Jurkat, Clone E6-1 (cell line): ENCODE measurements at regions not wholly inside any gene's neighbourhood (a gene's known extent, or its start where the extent isn't known, plus 50 kb on each side); places are given as distances from the start of the nearest gene placed in this dataset.
A peak's percentile ranks its signal among the peaks of the same experiment; 100 is the strongest.

Experiments
- DNase-seq: peaks from one replicate; pipeline ENCODE4 v3.0.0-alpha.2; 2011; ENCODE audit warnings: low read depth, low spot score
- H3K4me3 ChIP-seq: 2 replicates; pipeline ENCODE4 v1.5.1; 2011; ENCODE audit warnings: mild to moderate bottlenecking, low read length, control low read depth, moderate library complexity

- DNase-seq, result no peak
- no peak overlapping the region for H3K4me3 ChIP-seq
Observed at GRCh38 chr14:51145246-51145645, 50.3 kb upstream of the TRIM9 start.

- no peak for DNase-seq
- H3K4me3 ChIP-seq, result no peak overlapping the region
Observed at GRCh38 chr14:51147183-51147582, 52.3 kb upstream of the TRIM9 start.

GRCh38 chr14:51155326-51155725 is 60.4 kb upstream of the TRIM9 start:
- DNase-seq, result no peak
- H3K4me3 ChIP-seq, result no peak overlapping the region

GRCh38 chr14:51157012-51157411 is 62.1 kb upstream of the TRIM9 start:
- peak; percentile 10 for DNase-seq
- H3K4me3 ChIP-seq, result no peak overlapping the region

GRCh38 chr14:51160871-51161270 is 66.0 kb upstream of the TRIM9 start:
- DNase-seq, result no peak

GRCh38 chr14:51165415-51165814 is 70.5 kb upstream of the TRIM9 start:
- no peak overlapping the region for H3K4me3 ChIP-seq
- no peak for DNase-seq

More at GRCh38 chr14:51160871-51161270, 66.0 kb upstream of the TRIM9 start:
- no peak overlapping the region for H3K4me3 ChIP-seq

- no peak for DNase-seq
Observed at GRCh38 chr14:51167587-51168214, 72.3 kb upstream of the TMX1 start.

GRCh38 chr14:51168215-51168613 is 71.8 kb upstream of the TMX1 start:
- H3K4me3 ChIP-seq, result no peak overlapping the region
- no peak for DNase-seq

More at GRCh38 chr14:51167587-51168214, 72.3 kb upstream of the TMX1 start:
- no peak overlapping the region for H3K4me3 ChIP-seq

GRCh38 chr14:51173863-51174262 is 66.2 kb upstream of the TMX1 start:
- no peak overlapping the region for H3K4me3 ChIP-seq
- no peak for DNase-seq

- H3K4me3 ChIP-seq, result no peak overlapping the region
- no peak for DNase-seq
Observed at GRCh38 chr14:51176839-51177238, 63.2 kb upstream of the TMX1 start.

GRCh38 chr14:51180577-51180976 is 59.5 kb upstream of the TMX1 start:
- no peak for DNase-seq
- no peak overlapping the region for H3K4me3 ChIP-seq

- DNase-seq, result no peak
- H3K4me3 ChIP-seq, result no peak overlapping the region
Observed at GRCh38 chr14:51182131-51182565, 57.9 kb upstream of the TMX1 start.

- H3K4me3 ChIP-seq, result no peak overlapping the region
- no peak for DNase-seq
Observed at GRCh38 chr14:51185180-51185579, 54.9 kb upstream of the TMX1 start.

GRCh38 chr14:51185754-51186153 is 54.3 kb upstream of the TMX1 start:
- no peak for DNase-seq
- no peak overlapping the region for H3K4me3 ChIP-seq

GRCh38 chr14:51188566-51189185 is 51.4 kb upstream of the TMX1 start:
- DNase-seq, result no peak
- H3K4me3 ChIP-seq, result no peak overlapping the region

- no peak overlapping the region for H3K4me3 ChIP-seq
- DNase-seq, result no peak
Observed at GRCh38 chr14:51189600-51190376, 50.3 kb upstream of the TMX1 start.
